ENCODE measurements at regions not wholly inside any gene's neighbourhood (a gene's known extent, or its start where the extent isn't known, plus 50 kb on each side); places are given as distances from the start of the nearest gene placed in this dataset.

GRCh38 chr19:14318873-14319272 is 62.4 kb upstream of the ADGRE5 start:
- Mint-ChIP-seq H3K36me3 (ENCODE audit: unreplicated experiment) (no peaks in the 10 kb centered on the region), H3K27ac (ENCODE audit: unreplicated experiment) (no peak overlapping the region), H3K27me3 (ENCODE audit: unreplicated experiment) (peaks cover 12% of the 10 kb centered on the region), H3K4me3 (ENCODE audit: unreplicated experiment) (no peak overlapping the region), H3K4me1 (ENCODE audit: unreplicated experiment) (no peaks in the 10 kb centered on the region), H3K9me3 (ENCODE audit: unreplicated experiment) (peaks cover 6% of the 10 kb centered on the region)
- peak; percentile 33 for TF ChIP-seq CTCF (IDR thresholded peaks at IDR 0.05)
- DNase-seq (ENCODE audit: extremely low spot score, unreplicated experiment), result no peak

- H3K27ac Mint-ChIP-seq (ENCODE audit: unreplicated experiment), result no peak overlapping the region
- no peak for DNase-seq (ENCODE audit: extremely low spot score, unreplicated experiment)
- no peak for TF ChIP-seq CTCF (IDR thresholded peaks at IDR 0.05)
- H3K27me3 Mint-ChIP-seq (ENCODE audit: unreplicated experiment), result peaks cover 6% of the 10 kb centered on the region
- H3K4me1 Mint-ChIP-seq (ENCODE audit: unreplicated experiment), result no peaks in the 10 kb centered on the region
- H3K9me3 Mint-ChIP-seq (ENCODE audit: unreplicated experiment), result peaks cover 6% of the 10 kb centered on the region
- no peaks in the 10 kb centered on the region for H3K36me3 Mint-ChIP-seq (ENCODE audit: unreplicated experiment)
- H3K4me3 Mint-ChIP-seq (ENCODE audit: unreplicated experiment), result no peak overlapping the region
Measured at GRCh38 chr19:14317157-14317556, 64.1 kb upstream of the ADGRE5 start.

- DNase-seq (ENCODE audit: extremely low spot score, unreplicated experiment), result no peak
- Mint-ChIP-seq H3K4me3 (ENCODE audit: unreplicated experiment) (no peak overlapping the region), H3K27me3 (ENCODE audit: unreplicated experiment) (peaks cover 5% of the 10 kb centered on the region), H3K4me1 (ENCODE audit: unreplicated experiment) (peaks cover under 1% of the 10 kb centered on the region), H3K36me3 (ENCODE audit: unreplicated experiment) (no peaks in the 10 kb centered on the region), H3K27ac (ENCODE audit: unreplicated experiment) (no peak overlapping the region), H3K9me3 (ENCODE audit: unreplicated experiment) (peaks cover 5% of the 10 kb centered on the region)
- peak; percentile 28 for TF ChIP-seq CTCF (IDR thresholded peaks at IDR 0.05)
Measured at GRCh38 chr19:14315433-14315832, 65.8 kb upstream of the ADGRE5 start.

GRCh38 chr19:14310055-14310454 is 71.2 kb upstream of the ADGRE5 start:
- no peaks in the 10 kb centered on the region for H3K36me3 Mint-ChIP-seq (ENCODE audit: unreplicated experiment)
- H3K4me1 Mint-ChIP-seq (ENCODE audit: unreplicated experiment), result peaks cover 5% of the 10 kb centered on the region
- H3K27ac Mint-ChIP-seq (ENCODE audit: unreplicated experiment), result no peak overlapping the region
- no peak overlapping the region for H3K4me3 Mint-ChIP-seq (ENCODE audit: unreplicated experiment)
- no peaks in the 10 kb centered on the region for H3K9me3 Mint-ChIP-seq (ENCODE audit: unreplicated experiment)
- no peak for TF ChIP-seq CTCF (IDR thresholded peaks at IDR 0.05)
- peaks cover 3% of the 10 kb centered on the region for H3K27me3 Mint-ChIP-seq (ENCODE audit: unreplicated experiment)
- DNase-seq (ENCODE audit: extremely low spot score, unreplicated experiment), result no peak

GRCh38 chr19:14305706-14306105 is 75.5 kb upstream of the ADGRE5 start:
- H3K4me1 Mint-ChIP-seq (ENCODE audit: unreplicated experiment), result peaks cover 5% of the 10 kb centered on the region
- TF ChIP-seq CTCF (IDR thresholded peaks at IDR 0.05), result no peak
- H3K4me3 Mint-ChIP-seq (ENCODE audit: unreplicated experiment), result no peak overlapping the region
- H3K27ac Mint-ChIP-seq (ENCODE audit: unreplicated experiment), result no peak overlapping the region
- H3K9me3 Mint-ChIP-seq (ENCODE audit: unreplicated experiment), result no peaks in the 10 kb centered on the region
- no peaks in the 10 kb centered on the region for H3K27me3 Mint-ChIP-seq (ENCODE audit: unreplicated experiment)
- no peaks in the 10 kb centered on the region for H3K36me3 Mint-ChIP-seq (ENCODE audit: unreplicated experiment)
- no peak for DNase-seq (ENCODE audit: extremely low spot score, unreplicated experiment)

All from osteocyte (in vitro differentiated cells).